Body of pancreas (tissue), 4 donors: ENCODE measurements at regions not wholly inside any gene's neighbourhood (a gene's known extent, or its start where the extent isn't known, plus 50 kb on each side); places are given as distances from the start of the nearest gene placed in this dataset.

ENCODE experiments used
- POLR2A ChIP-seq, 3 donors: fragments of 450-650 bp; IDR thresholded peaks; one replicate each; pipeline ENCODE4 v1.6.1; 2016; ENCODE audit warnings: antibody characterized with exemption in 3 of 3, mild to moderate bottlenecking in 2 of 3
- TF ChIP-seq, protein P1 (sequence below), 7 experiments: fragments of 450-650 bp in 4 of 7; fragments of 200-600 bp in 3 of 7; sonication (generic) in 3 of 7; IDR thresholded peaks; one replicate each; pipeline ENCODE4 v1.5.1; 2016 to 2019; ENCODE audit warnings: antibody characterized with exemption in 7 of 7

DNA sequence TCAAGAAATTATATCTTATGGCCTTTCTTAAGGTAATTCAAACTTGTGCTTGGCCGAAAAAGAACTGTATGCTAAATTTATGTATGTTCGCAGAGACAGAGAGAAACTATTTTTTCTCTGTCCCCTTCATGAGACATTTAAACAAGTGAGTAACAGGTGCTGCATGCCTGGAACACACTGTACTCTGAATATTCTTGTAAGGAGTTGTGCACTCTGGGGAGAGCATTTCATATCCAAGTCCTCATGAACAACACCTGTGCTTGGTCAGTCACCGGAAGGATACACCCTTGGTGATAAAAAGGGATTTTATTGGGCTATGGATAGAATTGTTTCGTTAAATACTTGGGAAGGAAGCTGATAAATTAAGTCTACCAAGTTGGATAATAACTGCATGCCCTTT lies 220.8 kb upstream of the NRIP1 start:
- TF ChIP-seq, protein P1, sequence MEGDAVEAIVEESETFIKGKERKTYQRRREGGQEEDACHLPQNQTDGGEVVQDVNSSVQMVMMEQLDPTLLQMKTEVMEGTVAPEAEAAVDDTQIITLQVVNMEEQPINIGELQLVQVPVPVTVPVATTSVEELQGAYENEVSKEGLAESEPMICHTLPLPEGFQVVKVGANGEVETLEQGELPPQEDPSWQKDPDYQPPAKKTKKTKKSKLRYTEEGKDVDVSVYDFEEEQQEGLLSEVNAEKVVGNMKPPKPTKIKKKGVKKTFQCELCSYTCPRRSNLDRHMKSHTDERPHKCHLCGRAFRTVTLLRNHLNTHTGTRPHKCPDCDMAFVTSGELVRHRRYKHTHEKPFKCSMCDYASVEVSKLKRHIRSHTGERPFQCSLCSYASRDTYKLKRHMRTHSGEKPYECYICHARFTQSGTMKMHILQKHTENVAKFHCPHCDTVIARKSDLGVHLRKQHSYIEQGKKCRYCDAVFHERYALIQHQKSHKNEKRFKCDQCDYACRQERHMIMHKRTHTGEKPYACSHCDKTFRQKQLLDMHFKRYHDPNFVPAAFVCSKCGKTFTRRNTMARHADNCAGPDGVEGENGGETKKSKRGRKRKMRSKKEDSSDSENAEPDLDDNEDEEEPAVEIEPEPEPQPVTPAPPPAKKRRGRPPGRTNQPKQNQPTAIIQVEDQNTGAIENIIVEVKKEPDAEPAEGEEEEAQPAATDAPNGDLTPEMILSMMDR (IDR thresholded peaks at IDR 0.05) = no peak
- TF ChIP-seq POLR2A (IDR thresholded peaks at IDR 0.05) = no peak
